GM19025 (cell line): ENCODE measurements at regions not wholly inside any gene's neighbourhood (a gene's known extent, or its start where the extent isn't known, plus 50 kb on each side); places are given as distances from the start of the nearest gene placed in this dataset.
"Not testable (repeated sequence)": the region's sequence is repeated elsewhere in the genome, so short reads cannot be mapped to it uniquely, and the experiment has no call there.

Experiments used
- ATAC-seq: cut with Tn5 transposase; IDR thresholded peaks from one replicate; pipeline ENCODE4 v1.9.1; 2021; ENCODE audit warnings: mild to moderate bottlenecking, low read depth, moderate library complexity; ENCODE audit not compliant: unreplicated experiment

DNA sequence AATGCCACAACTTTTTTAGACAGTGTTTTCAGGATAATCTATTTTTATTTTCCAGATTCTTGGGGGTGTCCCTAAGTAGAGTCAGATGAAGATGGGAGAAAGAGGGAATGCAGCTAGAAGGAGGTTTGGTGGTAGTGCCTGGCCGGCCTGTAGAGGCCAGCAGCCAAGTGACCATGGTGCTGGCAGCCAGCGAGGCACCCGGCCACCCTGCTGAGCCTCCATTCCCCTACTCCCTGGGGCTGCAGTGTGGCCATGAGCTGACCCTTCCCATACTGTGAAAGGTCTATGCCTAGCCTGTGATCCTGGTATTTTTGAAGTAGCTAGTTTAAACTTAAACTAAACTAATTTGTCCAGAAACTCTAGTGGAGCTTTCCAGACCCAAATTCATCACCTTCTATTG lies 268.6 kb downstream of the CYRIA start:
- no peak for ATAC-seq

GRCh38 chr2:16396171-16396570 lies 269.5 kb downstream of the CYRIA start:
- no peak for ATAC-seq

DNA sequence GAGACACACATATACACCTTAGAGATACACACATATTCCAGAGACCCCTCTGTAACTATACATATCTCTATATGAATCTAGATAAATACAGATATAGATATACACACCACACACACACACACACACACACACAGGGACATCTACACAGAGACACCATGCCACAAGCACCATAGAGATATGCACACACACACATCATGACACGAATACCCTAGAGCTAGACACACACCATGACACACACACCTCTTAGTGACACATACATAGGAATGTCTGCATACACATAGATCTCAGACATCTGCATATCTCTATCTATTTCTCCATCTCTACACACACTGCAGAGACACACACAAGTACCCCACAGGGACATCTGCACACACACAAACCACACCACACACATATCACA lies 270.0 kb downstream of the CYRIA start:
- no peak for ATAC-seq

DNA sequence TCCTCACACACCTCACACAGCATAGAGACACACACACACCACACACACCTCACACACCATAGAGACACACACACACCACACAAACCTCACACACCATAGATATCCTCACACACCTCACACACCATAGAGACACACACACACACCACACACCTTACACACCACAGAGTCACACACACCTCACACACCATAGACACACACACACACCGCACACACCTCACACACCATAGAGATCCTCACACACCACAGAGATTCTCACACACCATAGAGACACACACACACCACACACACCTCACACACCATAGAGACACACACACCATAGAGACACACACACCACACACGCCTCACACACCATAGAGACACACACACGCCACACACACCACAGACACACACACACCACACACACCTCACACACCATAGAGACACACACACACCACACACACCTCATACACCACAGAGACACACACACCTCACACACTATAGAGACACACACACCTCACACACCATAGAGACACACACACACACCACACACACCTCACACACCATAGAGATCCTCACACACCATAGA lies 270.6 kb downstream of the CYRIA start:
- no peak for ATAC-seq

GRCh38 chr2:16394072-16394985 lies 271.3 kb downstream of the CYRIA start:
- no peak for ATAC-seq

GRCh38 chr2:16393500-16394071 lies 272.0 kb downstream of the CYRIA start:
- no peak for ATAC-seq

DNA sequence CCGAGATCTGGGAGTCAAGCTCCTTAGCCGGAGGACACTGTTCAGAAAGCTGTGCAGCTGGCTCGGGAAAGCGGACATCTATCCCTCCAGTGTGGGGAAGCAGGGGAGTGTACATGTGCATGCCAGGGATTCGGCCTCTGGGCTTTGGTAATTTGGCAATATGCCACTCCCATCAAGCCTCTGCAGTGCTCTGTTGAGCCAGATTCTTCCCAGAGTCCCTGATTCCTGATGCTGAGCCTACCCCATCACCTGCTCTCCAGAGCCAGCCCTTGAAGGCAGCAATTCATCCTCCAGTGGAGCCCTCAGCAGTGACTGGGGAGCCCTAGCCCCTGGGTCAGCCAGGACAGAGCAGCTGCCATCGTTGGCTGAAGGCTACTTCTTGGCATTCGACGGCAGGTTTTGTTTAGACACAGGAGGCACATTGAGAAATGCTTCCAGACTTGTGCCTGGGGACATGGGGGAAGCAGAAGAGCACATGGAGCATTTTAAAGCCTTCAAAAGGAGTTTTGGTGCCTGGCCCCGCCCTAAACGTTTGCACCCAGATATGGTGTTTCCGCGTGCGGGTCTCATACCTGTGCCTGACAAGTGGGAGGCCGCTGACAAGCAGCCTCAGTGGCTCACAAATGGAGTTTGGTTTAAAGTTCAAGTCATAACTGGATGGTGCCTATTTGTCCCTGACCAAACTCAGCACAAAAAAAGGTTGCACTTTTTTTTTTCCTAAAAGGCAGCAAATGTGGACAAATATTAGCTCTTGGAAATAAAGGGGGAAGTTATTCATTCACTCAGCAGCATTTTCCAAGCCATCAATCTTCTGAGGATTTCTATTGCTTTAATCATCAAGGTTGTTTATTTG lies 272.8 kb downstream of the CYRIA start:
- no peak for ATAC-seq

- no peak for ATAC-seq
These were observed 273.6 kb downstream of the CYRIA start for GRCh38 chr2:16391986-16392385.

GRCh38 chr2:16390561-16390960 lies 275.1 kb downstream of the CYRIA start:
- ATAC-seq: no peak

- no peak for ATAC-seq
These were observed 276.0 kb downstream of the CYRIA start for GRCh38 chr2:16389611-16390010.

DNA sequence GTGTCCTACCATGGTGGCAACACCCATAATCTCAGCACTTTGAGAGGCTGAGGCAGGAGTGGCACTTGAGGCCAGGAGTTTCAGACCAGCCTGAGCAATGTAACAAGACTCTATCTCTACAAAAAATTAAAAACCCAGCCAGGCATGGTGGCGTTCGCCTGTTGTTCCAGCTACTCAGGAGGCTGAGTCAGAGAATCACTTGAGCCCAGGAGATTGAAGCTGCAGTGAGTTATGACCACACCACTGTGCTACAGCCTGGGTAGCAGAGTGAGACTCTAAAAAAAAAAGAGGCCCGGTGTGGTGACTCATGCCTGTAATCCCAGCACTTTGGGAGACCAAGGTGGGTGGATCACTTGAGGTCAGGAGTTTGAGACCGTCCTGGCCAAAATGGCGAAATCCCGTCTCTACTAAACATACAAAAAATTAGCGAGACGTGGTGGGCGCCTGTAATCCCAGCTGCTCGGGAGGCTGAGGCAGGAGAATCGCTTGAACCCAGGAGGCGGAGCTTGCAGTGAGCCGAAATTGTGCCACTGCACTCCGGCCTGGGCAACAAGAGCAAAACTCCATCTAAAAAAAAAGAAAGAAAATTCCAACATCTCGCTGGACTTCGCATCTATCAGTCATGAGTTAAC lies 277.3 kb downstream of the CYRIA start:
- ATAC-seq: not testable (repeated sequence)

DNA sequence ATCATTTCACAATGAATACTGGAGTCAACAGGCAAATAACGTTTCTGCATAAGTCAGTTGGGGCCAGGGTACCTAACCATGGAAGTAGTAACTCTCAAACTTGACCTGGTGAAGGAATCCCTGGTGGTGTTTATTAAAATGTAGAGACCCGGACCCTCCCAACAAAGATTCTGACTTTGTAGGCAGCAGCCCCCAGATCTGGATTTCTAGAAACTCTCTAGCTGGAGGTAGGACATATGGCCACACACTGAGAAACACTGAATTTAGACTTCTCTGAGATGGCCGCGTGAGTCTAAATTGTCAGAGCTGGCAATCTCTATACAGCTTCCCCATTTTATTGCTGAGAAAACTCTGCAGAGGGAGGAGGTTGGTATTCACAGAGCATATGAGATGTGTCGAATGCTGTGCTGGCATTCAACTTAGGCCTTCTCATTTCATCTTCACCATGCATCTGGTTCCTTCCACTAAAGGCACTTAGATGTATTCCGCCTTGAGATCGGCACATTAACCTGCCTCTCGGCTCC lies 278.1 kb downstream of the CYRIA start:
- no peak for ATAC-seq

GRCh38 chr2:16386431-16386830 lies 279.2 kb downstream of the CYRIA start:
- ATAC-seq: no peak

- no peak for ATAC-seq
These were observed 279.6 kb downstream of the CYRIA start for GRCh38 chr2:16386031-16386430.

DNA sequence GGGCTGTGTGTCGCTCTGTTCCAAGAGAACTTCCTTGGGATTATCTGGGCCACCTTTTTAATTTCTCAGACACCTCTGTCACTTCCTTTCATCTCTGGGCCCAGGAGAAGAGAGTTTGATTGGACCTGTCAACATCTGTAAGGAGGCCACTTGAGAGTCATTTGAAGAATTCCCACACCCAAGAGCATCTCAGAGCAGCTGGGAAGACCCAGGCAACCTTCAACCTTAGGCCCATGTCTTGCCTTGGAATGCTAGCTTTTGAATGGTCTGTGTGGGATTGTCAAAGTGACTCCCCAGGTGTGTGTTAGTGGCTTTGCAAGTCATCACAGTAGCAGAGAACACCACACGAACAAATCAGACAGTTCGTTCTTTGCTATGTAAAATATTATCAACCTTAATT lies 280.3 kb downstream of the CYRIA start:
- no peak for ATAC-seq

DNA sequence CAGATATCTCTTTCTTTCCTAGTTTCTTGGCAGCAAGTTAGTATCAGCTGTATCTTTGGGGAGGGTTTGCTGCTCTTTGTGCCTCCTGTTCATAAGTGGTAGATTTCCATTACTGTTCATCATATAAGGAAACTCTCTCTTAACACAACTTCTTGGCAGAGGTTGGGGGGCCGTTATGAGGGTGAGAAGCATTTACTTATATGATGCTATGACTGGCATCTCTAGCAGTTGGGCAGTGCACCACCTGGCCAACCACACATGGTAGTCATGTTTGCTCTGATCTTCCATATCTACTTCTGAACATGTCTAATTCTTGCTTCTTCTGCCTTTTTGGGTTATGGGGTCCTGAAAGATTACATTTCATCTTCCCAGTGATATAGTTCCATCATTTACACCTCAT lies 282.2 kb downstream of the CYRIA start:
- ATAC-seq: no peak

DNA sequence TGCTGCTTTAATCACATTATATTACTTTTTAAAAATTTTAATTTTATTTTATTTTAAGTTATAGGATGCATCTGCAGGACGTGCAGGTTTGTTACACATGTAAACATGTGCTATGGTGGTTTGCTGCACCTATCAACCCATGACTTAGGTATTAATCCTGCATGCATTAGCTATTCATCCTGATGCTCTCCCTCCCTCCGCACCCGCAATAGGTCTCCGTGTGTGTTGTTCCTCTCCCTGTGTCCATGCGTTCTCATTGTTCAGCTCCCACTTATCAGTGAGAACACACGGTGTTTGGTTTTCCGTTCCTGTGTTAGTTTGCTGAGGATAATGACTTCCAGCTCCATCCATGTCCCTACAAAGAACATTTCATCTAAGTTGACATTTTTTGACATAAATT lies 283.2 kb downstream of the CYRIA start:
- no peak for ATAC-seq

- ATAC-seq: no peak
These were observed 284.1 kb downstream of the CYRIA start for GRCh38 chr2:16381511-16381910.

GRCh38 chr2:16379901-16380300 lies 285.7 kb downstream of the CYRIA start:
- not testable (repeated sequence) for ATAC-seq

DNA sequence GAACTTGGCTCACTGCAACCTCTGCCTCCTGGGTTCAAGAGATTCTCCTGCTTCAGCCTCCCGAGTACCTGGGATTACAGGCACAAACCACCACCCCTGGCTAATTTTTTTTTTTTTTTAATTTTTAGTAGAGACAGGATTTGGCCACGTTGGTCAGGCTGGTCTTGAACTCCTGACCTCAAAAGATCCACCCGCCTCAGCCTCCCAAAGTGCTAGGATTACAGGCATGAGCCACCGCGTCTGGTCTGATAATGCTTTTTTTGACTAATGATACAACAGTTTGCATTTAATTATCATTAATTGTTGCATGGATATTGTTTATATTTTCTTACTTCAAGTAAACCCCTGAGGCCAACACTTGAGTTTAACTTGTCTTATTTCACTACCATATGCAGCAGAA lies 286.6 kb downstream of the CYRIA start:
- ATAC-seq: not testable (repeated sequence)
